SK-N-SH treated with all-trans-retinoic acid at 6 μM for 48 hours (cell line): ENCODE measurements at regions not wholly inside any gene's neighbourhood (a gene's known extent, or its start where the extent isn't known, plus 50 kb on each side); places are given as distances from the start of the nearest gene placed in this dataset.

Experiments
- ATAC-seq: fragments of 200-7000 bp; cut with Tn5 transposase; 3 replicates; pipeline ENCODE4 v1.9.1; 2020; ENCODE audit warnings: mild to moderate bottlenecking, moderate library complexity
- ARNTL ChIP-seq: fragments of 450-650 bp; formaldehyde crosslinking; IDR thresholded peaks from 2 replicates; pipeline ENCODE4 v1.5.0; 2020; ENCODE audit warnings: low read depth, mild to moderate bottlenecking, moderate library complexity, borderline replicate concordance
- BACH2 ChIP-seq: fragments of 250-450 bp; sonication (Bioruptor Pico); IDR thresholded peaks from 2 replicates; pipeline ENCODE4 v1.9.0; 2021; ENCODE audit warnings: mild to moderate bottlenecking, borderline replicate concordance
- CREB5 ChIP-seq: fragments of 250-450 bp; sonication (Bioruptor Pico); IDR thresholded peaks from 2 replicates; pipeline ENCODE4 v1.5.1; 2020; ENCODE audit warnings: low read depth, mild to moderate bottlenecking, moderate library complexity
- CSDC2 ChIP-seq: fragments of 250-450 bp; sonication (Bioruptor Pico); IDR thresholded peaks from 2 replicates; pipeline ENCODE4 v1.5.0; 2020; ENCODE audit warnings: mild to moderate bottlenecking, moderate library complexity
- CSRNP3 ChIP-seq: fragments of 250-450 bp; sonication (Bioruptor Pico); IDR thresholded peaks from 2 replicates; pipeline ENCODE4 v1.5.1; 2021; ENCODE audit warnings: mild to moderate bottlenecking, moderate library complexity
- ESRRG ChIP-seq: fragments of 250-450 bp; sonication (Bioruptor Pico); IDR thresholded peaks from 2 replicates; pipeline ENCODE4 v1.6.1; 2021; ENCODE audit warnings: mild to moderate bottlenecking
- ISL1 ChIP-seq: fragments of 250-450 bp; sonication (Bioruptor Pico); IDR thresholded peaks from 2 replicates; pipeline ENCODE4 v2.1.2; 2022; ENCODE audit warnings: mild to moderate bottlenecking, moderate library complexity
- OSR1 ChIP-seq: fragments of 250-450 bp; sonication (Bioruptor Pico); IDR thresholded peaks from 2 replicates; pipeline ENCODE4 v1.8.0; 2022; ENCODE audit warnings: moderate library complexity, mild to moderate bottlenecking, inconsistent platforms
- PATZ1 ChIP-seq: fragments of 250-450 bp; sonication (Bioruptor Pico); IDR thresholded peaks from 2 replicates; pipeline ENCODE4 v1.8.0; 2020; ENCODE audit warnings: mild to moderate bottlenecking, moderate library complexity, borderline replicate concordance
- PPARA ChIP-seq: fragments of 250-450 bp; sonication (Bioruptor Pico); IDR thresholded peaks from 2 replicates; pipeline ENCODE4 v1.5.0; 2020; ENCODE audit warnings: mild to moderate bottlenecking, borderline replicate concordance
- RARB ChIP-seq: fragments of 250-450 bp; sonication (Bioruptor Pico); IDR thresholded peaks from 2 replicates; pipeline ENCODE4 v1.8.0; 2021; ENCODE audit warnings: mild to moderate bottlenecking, moderate library complexity
- SNAI2 ChIP-seq: fragments of 250-450 bp; sonication (Bioruptor Pico); IDR thresholded peaks from 2 replicates; pipeline ENCODE4 v1.5.0; 2020; ENCODE audit warnings: mild to moderate bottlenecking, moderate library complexity
- TCF4 ChIP-seq: fragments of 250-450 bp; sonication (Bioruptor Pico); IDR thresholded peaks from 2 replicates; pipeline ENCODE4 v1.8.0; 2021; ENCODE audit warnings: mild to moderate bottlenecking, moderate library complexity, borderline replicate concordance
- TOX ChIP-seq: fragments of 250-450 bp; sonication (Bioruptor Pico); IDR thresholded peaks from 2 replicates; pipeline ENCODE4 v1.8.0; 2021; ENCODE audit warnings: mild to moderate bottlenecking, moderate library complexity, borderline replicate concordance
- ZC3H10 ChIP-seq: fragments of 250-450 bp; sonication (Bioruptor Pico); IDR thresholded peaks from 2 replicates; pipeline ENCODE4 v1.5.1; 2021; ENCODE audit warnings: mild to moderate bottlenecking, moderate library complexity
- ZFP30 ChIP-seq: fragments of 450-650 bp; formaldehyde crosslinking; IDR thresholded peaks from 2 replicates; pipeline ENCODE4 v1.5.0; 2022; ENCODE audit warnings: mild to moderate bottlenecking, moderate library complexity
- ZNF565 ChIP-seq: fragments of 450-650 bp; formaldehyde crosslinking; conservative IDR thresholded peaks from 2 replicates; pipeline ENCODE4 v1.5.0; 2020; ENCODE audit warnings: low read depth, mild to moderate bottlenecking, moderate library complexity
- ZNF70 ChIP-seq: fragments of 450-650 bp; formaldehyde crosslinking; IDR thresholded peaks from 2 replicates; pipeline ENCODE4 v1.5.0; 2020; ENCODE audit warnings: mild to moderate bottlenecking, moderate library complexity
- TF ChIP-seq, protein P1 (sequence below): fragments of 250-450 bp; sonication (Bioruptor Pico); IDR thresholded peaks from 2 replicates; pipeline ENCODE4 v1.5.0; 2020; ENCODE audit warnings: mild to moderate bottlenecking, moderate library complexity
- TF ChIP-seq, protein P2 (sequence below): fragments of 250-450 bp; sonication (Bioruptor Pico); IDR thresholded peaks from 2 replicates; pipeline ENCODE4 v1.8.0; 2021; ENCODE audit warnings: low read depth, mild to moderate bottlenecking, moderate library complexity, borderline replicate concordance

GRCh38 chr2:207416111-207416510 is 113.7 kb upstream of the CREB1 start:
- ATAC-seq: no peak
- no peak for TF ChIP-seq CREB5 (CRISPR knock-in tag)
- no peak for TF ChIP-seq OSR1 (CRISPR knock-in tag)
- no peak for TF ChIP-seq ARNTL (CRISPR knock-in tag)
- no peak for TF ChIP-seq SNAI2 (CRISPR knock-in tag)
- no peak for TF ChIP-seq BACH2 (CRISPR knock-in tag)
- TF ChIP-seq, protein P1, sequence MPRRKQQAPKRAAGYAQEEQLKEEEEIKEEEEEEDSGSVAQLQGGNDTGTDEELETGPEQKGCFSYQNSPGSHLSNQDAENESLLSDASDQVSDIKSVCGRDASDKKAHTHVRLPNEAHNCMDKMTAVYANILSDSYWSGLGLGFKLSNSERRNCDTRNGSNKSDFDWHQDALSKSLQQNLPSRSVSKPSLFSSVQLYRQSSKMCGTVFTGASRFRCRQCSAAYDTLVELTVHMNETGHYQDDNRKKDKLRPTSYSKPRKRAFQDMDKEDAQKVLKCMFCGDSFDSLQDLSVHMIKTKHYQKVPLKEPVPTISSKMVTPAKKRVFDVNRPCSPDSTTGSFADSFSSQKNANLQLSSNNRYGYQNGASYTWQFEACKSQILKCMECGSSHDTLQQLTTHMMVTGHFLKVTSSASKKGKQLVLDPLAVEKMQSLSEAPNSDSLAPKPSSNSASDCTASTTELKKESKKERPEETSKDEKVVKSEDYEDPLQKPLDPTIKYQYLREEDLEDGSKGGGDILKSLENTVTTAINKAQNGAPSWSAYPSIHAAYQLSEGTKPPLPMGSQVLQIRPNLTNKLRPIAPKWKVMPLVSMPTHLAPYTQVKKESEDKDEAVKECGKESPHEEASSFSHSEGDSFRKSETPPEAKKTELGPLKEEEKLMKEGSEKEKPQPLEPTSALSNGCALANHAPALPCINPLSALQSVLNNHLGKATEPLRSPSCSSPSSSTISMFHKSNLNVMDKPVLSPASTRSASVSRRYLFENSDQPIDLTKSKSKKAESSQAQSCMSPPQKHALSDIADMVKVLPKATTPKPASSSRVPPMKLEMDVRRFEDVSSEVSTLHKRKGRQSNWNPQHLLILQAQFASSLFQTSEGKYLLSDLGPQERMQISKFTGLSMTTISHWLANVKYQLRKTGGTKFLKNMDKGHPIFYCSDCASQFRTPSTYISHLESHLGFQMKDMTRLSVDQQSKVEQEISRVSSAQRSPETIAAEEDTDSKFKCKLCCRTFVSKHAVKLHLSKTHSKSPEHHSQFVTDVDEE (CRISPR knock-in tag): no peak
- TF ChIP-seq ZC3H10 (CRISPR knock-in tag): no peak
- no peak for TF ChIP-seq CSDC2 (CRISPR knock-in tag)
- TF ChIP-seq, protein P2, sequence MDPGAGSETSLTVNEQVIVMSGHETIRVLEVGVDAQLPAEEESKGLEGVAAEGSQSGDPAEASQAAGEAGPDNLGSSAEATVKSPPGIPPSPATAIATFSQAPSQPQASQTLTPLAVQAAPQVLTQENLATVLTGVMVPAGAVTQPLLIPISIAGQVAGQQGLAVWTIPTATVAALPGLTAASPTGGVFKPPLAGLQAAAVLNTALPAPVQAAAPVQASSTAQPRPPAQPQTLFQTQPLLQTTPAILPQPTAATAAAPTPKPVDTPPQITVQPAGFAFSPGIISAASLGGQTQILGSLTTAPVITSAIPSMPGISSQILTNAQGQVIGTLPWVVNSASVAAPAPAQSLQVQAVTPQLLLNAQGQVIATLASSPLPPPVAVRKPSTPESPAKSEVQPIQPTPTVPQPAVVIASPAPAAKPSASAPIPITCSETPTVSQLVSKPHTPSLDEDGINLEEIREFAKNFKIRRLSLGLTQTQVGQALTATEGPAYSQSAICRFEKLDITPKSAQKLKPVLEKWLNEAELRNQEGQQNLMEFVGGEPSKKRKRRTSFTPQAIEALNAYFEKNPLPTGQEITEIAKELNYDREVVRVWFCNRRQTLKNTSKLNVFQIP: no peak
- TF ChIP-seq ZNF565: no peak
- no peak for TF ChIP-seq TOX (CRISPR knock-in tag)
- no peak for TF ChIP-seq ESRRG (CRISPR knock-in tag)
- TF ChIP-seq TCF4 (CRISPR knock-in tag): no peak
- TF ChIP-seq CSRNP3 (CRISPR knock-in tag): no peak
- TF ChIP-seq RARB (CRISPR knock-in tag): no peak
- TF ChIP-seq ZNF70 (CRISPR knock-in tag): no peak
- TF ChIP-seq ZFP30 (CRISPR knock-in tag): no peak

DNA sequence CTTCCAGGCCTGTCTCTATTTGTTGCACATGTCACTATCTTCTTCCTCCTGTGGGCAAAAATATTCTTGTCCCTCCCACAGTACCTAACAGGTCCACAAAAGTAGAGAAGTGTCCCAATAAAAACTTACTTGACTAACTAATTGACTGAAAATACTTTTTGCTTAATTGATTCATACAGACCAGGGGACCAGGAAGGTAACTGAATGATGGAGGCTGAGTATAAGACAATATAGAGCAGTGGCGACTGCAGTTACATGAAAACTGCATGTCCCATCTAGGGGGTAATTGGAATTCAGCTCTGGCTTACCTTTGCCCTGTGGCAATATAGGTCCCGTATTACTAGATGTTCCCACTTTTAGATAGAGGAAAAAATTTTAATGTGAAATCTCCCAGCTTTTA is 112.9 kb upstream of the CREB1 start:
- ATAC-seq: no peak
- TF ChIP-seq SNAI2 (CRISPR knock-in tag) (no peak), RARB (CRISPR knock-in tag) (no peak), ARNTL (CRISPR knock-in tag) (no peak), ISL1 (no peak), ZNF565 (no peak), PPARA (CRISPR knock-in tag) (no peak), TOX (CRISPR knock-in tag) (no peak), CSDC2 (CRISPR knock-in tag) (no peak), ESRRG (CRISPR knock-in tag) (no peak), PATZ1 (CRISPR knock-in tag) (no peak), BACH2 (CRISPR knock-in tag) (no peak), ZNF70 (CRISPR knock-in tag) (no peak)
- TF ChIP-seq, protein P1 (CRISPR knock-in tag): no peak
- TF ChIP-seq, all 23 proteins: peak for 0
